T-helper 1 cell treated with Interleukin-12 subunit alpha and Interleukin-12 subunit beta and Interleukin-4 antibody, amounts not matched to agents 30 μg/mL and 1 μg/mL, for 36 hours (primary cell): ENCODE measurements at regions not wholly inside any gene's neighbourhood (a gene's known extent, or its start where the extent isn't known, plus 50 kb on each side); places are given as distances from the start of the nearest gene placed in this dataset.

Experiments
- H3K27ac Mint-ChIP-seq: one replicate; pipeline ENCODE4 v1.8.0; 2021; ENCODE audit warnings: mild to moderate bottlenecking, mixed read lengths
- H3K27me3 Mint-ChIP-seq: one replicate; pipeline ENCODE4 v1.8.0; 2021; ENCODE audit warnings: low read depth, mixed read lengths
- H3K36me3 Mint-ChIP-seq: one replicate; pipeline ENCODE4 v1.8.0; 2021; ENCODE audit warnings: low read depth, mixed read lengths
- H3K4me1 Mint-ChIP-seq: one replicate; pipeline ENCODE4 v1.8.0; 2021; ENCODE audit warnings: low read depth, mixed read lengths
- H3K4me3 Mint-ChIP-seq: one replicate; pipeline ENCODE4 v1.8.0; 2021; ENCODE audit warnings: mild to moderate bottlenecking, moderate library complexity, mixed read lengths
- H3K9me3 Mint-ChIP-seq: one replicate; pipeline ENCODE4 v1.8.0; 2021; ENCODE audit warnings: mixed read lengths

DNA sequence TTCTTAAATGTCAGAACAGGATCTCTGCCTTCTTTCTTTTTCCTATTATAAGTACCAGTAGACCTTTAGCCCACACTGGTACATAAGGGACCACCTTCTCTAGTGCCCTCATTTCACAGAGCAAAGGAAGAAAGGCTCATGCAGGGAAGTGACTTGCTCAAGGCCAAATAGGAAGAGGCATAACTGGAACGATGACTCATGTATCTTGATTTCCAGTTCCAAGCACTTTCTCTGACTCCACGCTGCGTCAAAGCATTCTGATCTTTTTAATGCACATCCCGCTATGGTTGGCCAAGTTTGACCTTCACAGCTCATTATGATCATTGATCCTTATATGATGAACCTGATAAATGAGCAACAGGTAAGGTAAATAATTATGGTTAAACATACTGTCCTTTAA lies 542.0 kb downstream of the GBA3 start:
- no peaks in the 10 kb centered on the region for H3K27me3 Mint-ChIP-seq
- no peaks in the 10 kb centered on the region for H3K4me1 Mint-ChIP-seq

DNA sequence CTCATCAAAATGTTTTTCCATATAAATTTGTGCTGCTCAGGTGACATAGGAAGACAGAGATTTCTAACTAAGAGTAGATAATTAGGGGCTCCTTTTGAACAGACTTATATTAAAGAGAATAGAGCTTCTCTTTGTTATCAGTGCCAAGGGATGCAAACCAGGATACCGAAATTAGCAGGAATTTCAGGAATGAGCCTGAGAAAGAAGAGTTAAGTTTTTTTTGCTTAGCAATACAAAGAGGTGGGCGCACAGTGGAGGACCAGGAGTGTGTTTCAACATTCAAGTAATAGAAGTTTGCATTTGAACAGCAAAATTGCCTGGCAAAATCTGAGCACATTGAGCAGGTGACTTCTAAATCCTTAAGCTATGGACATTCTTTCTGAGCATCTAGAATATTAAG lies 541.3 kb downstream of the GBA3 start:
- no peak overlapping the region for H3K27ac Mint-ChIP-seq
- no peaks in the 10 kb centered on the region for H3K4me1 Mint-ChIP-seq
- no peaks in the 10 kb centered on the region for H3K9me3 Mint-ChIP-seq
- H3K4me3 Mint-ChIP-seq: no peak overlapping the region
- no peaks in the 10 kb centered on the region for H3K36me3 Mint-ChIP-seq
- no peaks in the 10 kb centered on the region for H3K27me3 Mint-ChIP-seq

More for the DNA sequence above, 542.0 kb downstream of the GBA3 start:
- no peak overlapping the region for H3K4me3 Mint-ChIP-seq
- H3K27ac Mint-ChIP-seq: no peak overlapping the region
- no peaks in the 10 kb centered on the region for H3K9me3 Mint-ChIP-seq
- no peaks in the 10 kb centered on the region for H3K36me3 Mint-ChIP-seq

DNA sequence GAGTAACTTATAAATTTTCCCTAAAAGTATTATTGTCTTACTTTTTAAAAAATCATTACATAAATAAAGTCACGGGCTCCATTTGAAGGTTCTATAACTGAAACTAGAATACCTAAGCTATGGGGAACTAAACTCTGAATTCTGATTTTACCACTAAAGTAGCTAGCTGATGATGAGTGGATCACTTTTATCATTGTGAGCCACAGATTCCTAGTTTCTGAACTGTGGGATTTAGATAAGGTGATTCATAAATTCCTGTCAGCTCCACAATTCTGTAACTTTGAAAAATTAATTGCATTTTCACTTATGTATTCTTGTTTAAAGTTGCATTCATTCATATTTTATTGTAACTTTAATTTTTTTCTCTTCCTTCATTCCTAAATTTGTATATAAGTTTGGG lies 540.9 kb downstream of the GBA3 start:
- no peaks in the 10 kb centered on the region for H3K36me3 Mint-ChIP-seq

DNA sequence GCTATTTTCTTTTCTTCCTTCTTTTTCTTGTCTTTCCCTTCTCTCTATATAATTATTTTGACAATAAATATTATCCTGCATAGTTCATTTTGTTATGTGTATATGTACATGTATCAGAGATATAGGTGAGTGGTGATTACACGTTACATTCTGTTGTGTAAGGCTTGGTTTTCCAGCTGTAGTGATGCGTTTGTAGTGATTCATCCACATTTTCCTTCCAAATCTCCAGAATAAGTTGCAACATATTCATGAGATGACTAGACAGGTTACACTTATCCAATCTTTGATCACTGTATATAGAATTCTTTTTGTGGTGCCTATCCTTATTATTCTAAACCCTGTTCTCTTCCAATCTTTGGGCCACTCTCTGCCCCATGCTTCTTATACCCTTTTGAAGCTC lies 540.2 kb downstream of the GBA3 start:
- no peaks in the 10 kb centered on the region for H3K4me1 Mint-ChIP-seq
- no peaks in the 10 kb centered on the region for H3K9me3 Mint-ChIP-seq
- H3K36me3 Mint-ChIP-seq: no peaks in the 10 kb centered on the region
- H3K4me3 Mint-ChIP-seq: no peak overlapping the region
- no peaks in the 10 kb centered on the region for H3K27me3 Mint-ChIP-seq
- no peak overlapping the region for H3K27ac Mint-ChIP-seq

More for the DNA sequence above, 540.9 kb downstream of the GBA3 start:
- Mint-ChIP-seq H3K4me1 (no peaks in the 10 kb centered on the region), H3K4me3 (no peak overlapping the region), H3K27me3 (no peaks in the 10 kb centered on the region), H3K27ac (no peak overlapping the region), H3K9me3 (no peaks in the 10 kb centered on the region)

DNA sequence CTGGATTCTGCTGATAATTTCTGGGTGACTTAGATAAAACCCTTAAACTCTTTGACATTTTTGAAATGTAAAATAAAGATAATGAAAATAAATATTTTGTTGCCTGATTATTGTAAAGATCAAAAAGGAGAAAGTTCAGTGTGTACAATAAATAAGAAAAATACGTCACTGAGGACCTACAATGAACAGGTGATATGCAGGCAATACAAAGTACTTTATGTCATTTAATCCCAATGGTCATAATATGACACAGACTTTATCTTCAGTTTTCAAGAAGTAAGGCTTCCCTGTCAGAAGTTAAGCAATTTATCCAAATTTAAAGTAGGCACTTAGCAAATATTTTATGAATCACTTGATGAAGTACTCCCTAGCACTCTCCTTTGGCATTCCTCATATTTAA lies 532.8 kb downstream of the GBA3 start:
- Mint-ChIP-seq H3K27me3 (no peaks in the 10 kb centered on the region), H3K4me3 (no peak overlapping the region), H3K27ac (no peak overlapping the region), H3K4me1 (no peaks in the 10 kb centered on the region), H3K9me3 (no peaks in the 10 kb centered on the region), H3K36me3 (no peaks in the 10 kb centered on the region)

DNA sequence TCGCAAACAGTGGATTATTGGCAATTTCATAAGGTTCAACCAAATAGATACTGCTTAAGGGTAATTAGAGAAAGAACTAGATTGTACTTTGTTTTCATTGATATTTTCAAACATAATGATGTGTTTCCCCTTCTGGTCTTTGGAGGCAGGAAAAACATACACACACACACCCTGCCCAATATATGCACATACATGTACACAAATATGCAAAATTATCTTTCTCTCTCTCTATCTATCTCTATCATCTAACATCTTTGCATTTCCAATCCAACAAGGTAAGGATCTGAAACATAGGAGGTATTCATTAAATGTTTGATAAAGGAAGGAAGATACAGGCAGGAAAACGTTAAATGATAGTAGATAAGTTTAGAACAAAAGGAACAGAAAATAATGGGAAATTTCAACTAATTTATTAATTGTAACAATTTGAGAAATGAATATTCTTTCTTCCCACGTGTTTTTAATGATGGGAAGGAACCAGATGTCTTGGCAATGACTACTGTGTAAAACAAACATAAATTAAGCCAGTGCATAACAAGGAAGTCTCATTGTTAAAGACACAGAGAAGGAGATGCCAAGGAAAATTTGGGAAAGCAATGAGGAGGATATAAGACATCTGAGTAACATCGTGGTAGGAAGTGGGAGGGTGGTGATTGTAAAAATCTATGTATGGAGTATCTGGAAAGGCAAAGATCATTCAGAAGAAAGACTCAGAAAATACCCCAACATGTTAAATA lies 532.1 kb downstream of the GBA3 start:
- Mint-ChIP-seq H3K27me3 (no peaks in the 10 kb centered on the region), H3K27ac (no peak overlapping the region), H3K4me1 (no peaks in the 10 kb centered on the region), H3K9me3 (no peaks in the 10 kb centered on the region), H3K4me3 (no peak overlapping the region), H3K36me3 (no peaks in the 10 kb centered on the region)

DNA sequence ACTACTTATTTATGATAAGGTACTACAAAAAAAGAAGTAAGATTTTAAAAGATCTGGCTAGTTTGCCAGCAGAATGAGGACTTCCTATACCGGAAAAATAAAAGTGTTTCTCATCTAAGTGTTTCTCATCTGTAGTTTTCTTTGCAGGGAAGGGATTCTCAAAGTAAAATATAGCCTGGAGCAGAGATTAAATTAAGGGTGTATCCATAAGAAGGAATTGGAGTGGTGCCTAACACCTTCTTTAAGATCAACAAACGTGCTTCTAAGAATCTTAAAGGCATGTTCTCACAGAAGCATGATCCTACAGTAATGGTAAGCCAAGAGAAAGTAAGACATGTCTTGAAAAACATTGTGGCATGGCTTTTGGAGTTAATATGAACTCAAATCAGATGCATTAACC lies 528.2 kb downstream of the GBA3 start:
- H3K9me3 Mint-ChIP-seq: no peaks in the 10 kb centered on the region
- H3K27me3 Mint-ChIP-seq: no peaks in the 10 kb centered on the region
- no peak overlapping the region for H3K4me3 Mint-ChIP-seq
- no peak overlapping the region for H3K27ac Mint-ChIP-seq
- H3K36me3 Mint-ChIP-seq: no peaks in the 10 kb centered on the region
- H3K4me1 Mint-ChIP-seq: no peaks in the 10 kb centered on the region

DNA sequence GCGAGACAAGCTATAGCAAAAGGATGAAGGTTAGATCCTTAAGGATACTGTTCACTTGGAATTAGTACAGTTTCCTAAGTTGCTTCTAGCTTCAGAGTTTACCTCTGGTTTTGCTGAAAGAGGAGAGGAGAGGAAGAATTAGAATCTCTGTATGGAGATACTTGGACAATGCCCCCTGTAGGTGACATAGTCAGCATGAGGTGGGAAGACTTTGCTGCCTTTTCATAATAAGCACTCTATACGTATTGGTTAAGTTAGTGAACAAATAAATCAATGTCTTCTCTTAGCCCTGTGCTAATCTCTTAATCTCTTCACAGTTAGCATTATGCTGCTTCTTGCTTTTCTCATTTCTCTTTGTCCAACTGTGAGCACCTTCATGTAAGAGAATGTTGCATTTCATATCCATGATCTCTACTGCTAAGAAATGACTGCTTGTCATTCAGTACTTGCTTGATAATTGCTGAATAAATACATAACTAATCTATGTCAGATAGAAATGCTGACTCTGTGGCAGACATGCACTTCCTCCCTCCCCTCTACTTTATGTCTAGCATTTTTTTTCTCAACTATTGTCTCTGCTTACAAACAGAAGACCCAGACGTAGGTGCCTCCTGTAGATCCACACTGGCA lies 527.2 kb downstream of the GBA3 start:
- Mint-ChIP-seq H3K27ac (no peak overlapping the region), H3K36me3 (no peaks in the 10 kb centered on the region), H3K4me3 (no peak overlapping the region), H3K27me3 (no peaks in the 10 kb centered on the region), H3K9me3 (no peaks in the 10 kb centered on the region), H3K4me1 (no peaks in the 10 kb centered on the region)

DNA sequence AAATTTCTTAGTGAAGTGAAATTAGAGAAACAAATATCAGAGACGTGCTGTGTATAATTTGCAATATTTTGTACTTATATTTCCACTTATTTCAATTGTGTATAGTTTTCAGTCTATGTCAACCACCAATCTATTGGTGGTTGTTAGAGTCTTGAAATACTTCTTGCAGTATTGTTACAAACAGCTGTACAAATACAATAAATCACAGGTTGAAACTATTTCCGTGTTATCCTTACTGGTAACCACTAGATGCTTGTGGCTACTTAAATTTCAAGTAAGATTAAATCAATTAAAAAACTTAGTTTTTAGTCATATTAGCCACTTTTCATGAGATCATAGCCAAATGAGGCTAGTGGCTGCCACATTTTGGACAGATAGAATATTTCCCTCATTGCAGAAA lies 520.5 kb downstream of the GBA3 start:
- H3K4me3 Mint-ChIP-seq: no peak overlapping the region
- H3K36me3 Mint-ChIP-seq: no peaks in the 10 kb centered on the region
- H3K27ac Mint-ChIP-seq: no peak overlapping the region
- H3K4me1 Mint-ChIP-seq: no peaks in the 10 kb centered on the region
- H3K27me3 Mint-ChIP-seq: no peaks in the 10 kb centered on the region
- peaks cover 4% of the 10 kb centered on the region for H3K9me3 Mint-ChIP-seq

DNA sequence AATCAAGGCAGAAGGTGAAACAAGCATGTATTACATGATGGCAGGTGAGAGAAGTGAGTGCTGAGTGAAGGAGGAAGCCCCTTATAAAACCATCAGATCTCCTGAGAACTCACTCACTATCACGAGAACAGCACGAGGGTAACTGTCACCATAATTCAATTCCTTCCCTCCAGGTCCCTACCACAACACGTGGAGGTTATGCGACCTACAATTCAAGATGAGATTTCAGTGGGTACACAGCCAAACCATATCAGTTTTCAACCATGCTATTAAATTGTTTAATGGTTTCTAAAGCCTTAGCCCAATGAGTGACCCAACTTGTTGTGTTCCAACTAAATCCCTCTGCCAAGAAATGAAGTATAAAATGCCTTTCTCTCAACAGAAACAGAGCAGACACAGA lies 519.8 kb downstream of the GBA3 start:
- Mint-ChIP-seq H3K9me3 (peaks cover 4% of the 10 kb centered on the region), H3K36me3 (no peaks in the 10 kb centered on the region), H3K4me3 (no peak overlapping the region), H3K27ac (no peak overlapping the region), H3K27me3 (no peaks in the 10 kb centered on the region), H3K4me1 (no peaks in the 10 kb centered on the region)

DNA sequence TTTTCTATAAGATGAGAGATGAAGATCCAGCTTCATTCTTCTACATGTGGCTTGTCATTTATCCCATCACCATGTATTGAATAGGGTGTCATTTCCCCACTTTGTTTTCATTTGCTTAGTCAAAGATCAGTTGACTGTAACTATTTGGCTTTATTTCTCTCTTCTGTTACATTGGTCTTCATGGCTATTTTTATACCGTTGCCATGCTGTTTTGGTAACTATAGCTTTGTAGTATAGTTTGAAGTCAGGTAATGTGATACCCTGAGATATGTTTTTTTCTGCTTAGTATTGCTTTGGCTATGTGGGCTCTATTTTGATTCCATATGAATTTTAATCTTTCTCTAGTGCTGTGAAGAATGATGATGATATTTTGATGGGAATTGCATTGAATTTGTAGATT lies 514.3 kb downstream of the GBA3 start:
- H3K4me1 Mint-ChIP-seq: no peaks in the 10 kb centered on the region
- no peaks in the 10 kb centered on the region for H3K27me3 Mint-ChIP-seq
- H3K4me3 Mint-ChIP-seq: no peak overlapping the region
- H3K27ac Mint-ChIP-seq: no peak overlapping the region
- H3K36me3 Mint-ChIP-seq: no peaks in the 10 kb centered on the region
- peaks cover 4% of the 10 kb centered on the region for H3K9me3 Mint-ChIP-seq

DNA sequence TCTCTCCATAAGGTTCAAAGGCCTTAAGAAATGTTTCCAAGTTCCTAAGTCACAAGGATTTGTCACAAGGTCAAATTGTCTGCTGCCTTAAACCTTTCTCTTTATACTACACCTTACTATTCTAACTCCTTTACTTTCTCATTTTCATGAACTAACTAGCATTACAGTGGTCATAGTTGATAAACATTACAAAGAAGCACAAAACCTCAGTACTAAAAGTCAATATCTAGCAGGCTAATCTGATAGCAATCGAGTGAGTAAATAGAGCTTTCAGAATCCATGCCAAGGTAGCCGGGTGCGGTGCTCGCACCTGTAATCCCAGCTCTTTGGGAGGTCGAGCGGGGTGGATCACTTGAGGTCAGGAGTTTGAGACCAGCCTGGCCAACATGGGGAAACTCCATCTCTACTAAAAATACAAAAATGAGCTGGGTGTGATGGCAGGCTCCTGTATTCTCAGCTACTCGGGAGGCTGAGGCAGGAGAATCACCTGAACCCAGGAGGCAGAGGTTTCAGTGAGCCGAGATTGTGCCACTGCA lies 510.0 kb downstream of the GBA3 start:
- H3K36me3 Mint-ChIP-seq: no peaks in the 10 kb centered on the region
- no peaks in the 10 kb centered on the region for H3K9me3 Mint-ChIP-seq
- no peaks in the 10 kb centered on the region for H3K27me3 Mint-ChIP-seq
- no peak overlapping the region for H3K27ac Mint-ChIP-seq
- no peak overlapping the region for H3K4me3 Mint-ChIP-seq
- H3K4me1 Mint-ChIP-seq: no peaks in the 10 kb centered on the region

DNA sequence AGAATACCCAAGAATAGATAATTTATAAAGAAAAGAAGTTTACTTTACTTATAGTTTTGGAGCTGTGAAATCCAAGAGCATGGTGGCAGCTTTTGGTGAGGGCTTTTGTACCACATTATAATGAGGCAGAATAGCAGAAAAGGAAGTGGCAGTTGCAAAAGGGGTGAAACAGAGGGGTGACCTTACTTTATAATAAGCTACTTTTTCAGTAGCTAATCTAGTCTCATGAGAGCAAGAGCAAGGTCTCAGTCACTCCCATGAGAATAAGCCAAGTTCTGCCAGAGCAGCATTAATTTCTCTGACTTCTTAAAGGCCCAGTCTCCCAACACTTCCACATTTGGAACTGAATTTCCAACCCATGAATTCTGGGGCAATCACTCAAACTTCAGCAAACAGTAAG lies 502.0 kb downstream of the GBA3 start:
- Mint-ChIP-seq H3K4me1 (no peaks in the 10 kb centered on the region), H3K27ac (no peak overlapping the region), H3K4me3 (no peak overlapping the region), H3K9me3 (no peaks in the 10 kb centered on the region), H3K36me3 (no peaks in the 10 kb centered on the region), H3K27me3 (no peaks in the 10 kb centered on the region)

DNA sequence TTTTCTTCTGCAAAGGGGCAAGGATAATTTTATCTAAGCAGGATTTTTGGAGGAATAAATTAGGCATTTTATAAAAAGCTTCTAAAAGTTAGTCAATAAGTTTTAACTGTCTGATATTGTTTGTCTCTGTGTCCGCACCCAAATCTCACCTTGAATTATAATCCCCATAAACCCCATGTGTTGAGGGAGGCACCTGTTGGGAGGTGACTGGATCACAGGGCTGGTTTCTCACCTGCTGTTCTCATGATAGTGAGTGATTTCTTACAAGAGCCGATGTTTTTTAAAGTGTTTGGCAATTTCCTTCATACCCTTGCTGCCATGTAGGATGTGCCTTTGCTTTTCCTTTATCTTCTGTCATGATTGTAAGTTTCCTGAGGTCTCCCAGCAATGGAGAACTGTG lies 481.4 kb downstream of the GBA3 start:
- H3K36me3 Mint-ChIP-seq: no peaks in the 10 kb centered on the region
- H3K27me3 Mint-ChIP-seq: no peaks in the 10 kb centered on the region

DNA sequence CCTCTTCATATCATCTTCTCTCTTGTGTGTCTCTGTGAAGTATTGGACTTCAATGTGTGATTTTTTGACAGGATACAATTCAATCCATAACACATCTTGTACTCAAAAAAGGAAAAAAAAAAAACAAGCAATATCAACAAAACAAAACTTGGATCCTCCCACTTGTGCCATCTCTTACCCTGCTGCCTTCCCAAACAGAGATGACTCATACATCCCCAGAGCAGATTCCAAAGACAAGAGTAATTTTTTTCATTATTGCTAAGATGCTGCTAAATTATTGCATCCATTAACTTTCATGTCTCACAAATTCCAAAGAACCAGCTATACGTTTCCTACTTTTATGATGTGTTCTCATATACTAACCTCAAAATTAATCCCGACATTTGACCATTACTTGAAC lies 479.2 kb downstream of the GBA3 start:
- Mint-ChIP-seq H3K9me3 (peaks cover 2% of the 10 kb centered on the region), H3K36me3 (no peaks in the 10 kb centered on the region), H3K4me3 (no peak overlapping the region), H3K27me3 (no peaks in the 10 kb centered on the region), H3K4me1 (no peaks in the 10 kb centered on the region), H3K27ac (no peak overlapping the region)

More for the DNA sequence above, 481.4 kb downstream of the GBA3 start:
- Mint-ChIP-seq H3K4me3 (no peak overlapping the region), H3K27ac (no peak overlapping the region), H3K9me3 (peaks cover 4% of the 10 kb centered on the region), H3K4me1 (no peaks in the 10 kb centered on the region)
